Neural progenitor cell (in vitro differentiated cells): ENCODE measurements at regions not wholly inside any gene's neighbourhood (a gene's known extent, or its start where the extent isn't known, plus 50 kb on each side); places are given as distances from the start of the nearest gene placed in this dataset.

Source experiments
- DNase-seq: peaks from one replicate; pipeline ENCODE4 v3.0.0-alpha.2; 2016; ENCODE audit warnings: low spot score
- H2AFZ ChIP-seq: fragments of 200-600 bp; sonication (generic); replicated peaks from 2 replicates; pipeline ENCODE4 v1.6.1; 2016; ENCODE audit warnings: antibody characterized with exemption
- H3F3A ChIP-seq: fragments of 200-600 bp; sonication (generic); 2 replicates; pipeline ENCODE4 v1.6.1; 2016; ENCODE audit warnings: antibody characterized with exemption, low read depth
- H3K27ac ChIP-seq: fragments of 200-600 bp; sonication (generic); 2 replicates; pipeline ENCODE4 v1.5.1; 2016; ENCODE audit warnings: mild to moderate bottlenecking
- H3K27me3 ChIP-seq: fragments of 200-600 bp; sonication (generic); 2 replicates; pipeline ENCODE4 v1.6.1; 2016; ENCODE audit warnings: mild to moderate bottlenecking, moderate library complexity
- H3K36me3 ChIP-seq: fragments of 200-600 bp; sonication (generic); 2 replicates; pipeline ENCODE4 v1.5.1; 2016
- H3K4me1 ChIP-seq: fragments of 200-600 bp; sonication (generic); 2 replicates; pipeline ENCODE4 v1.6.1; 2016; ENCODE audit warnings: mixed run types
- H3K4me2 ChIP-seq: fragments of 200-600 bp; sonication (generic); 2 replicates; pipeline ENCODE4 v1.6.1; 2016
- H3K4me3 ChIP-seq: fragments of 200-600 bp; sonication (generic); 2 replicates; pipeline ENCODE4 v1.5.1; 2016
- H3K79me2 ChIP-seq: fragments of 200-600 bp; sonication (generic); 2 replicates; pipeline ENCODE4 v1.6.1; 2016; ENCODE audit warnings: low read depth
- H3K9ac ChIP-seq: fragments of 200-600 bp; sonication (generic); 2 replicates; pipeline ENCODE4 v1.6.1; 2016
- H3K9me3 ChIP-seq: fragments of 200-600 bp; sonication (generic); 2 replicates; pipeline ENCODE4 v1.5.1; 2016; ENCODE audit warnings: low read depth
- H4K20me1 ChIP-seq: fragments of 200-600 bp; sonication (generic); 2 replicates; pipeline ENCODE4 v1.6.1; 2016; ENCODE audit warnings: low read depth
- H3K27ac Mint-ChIP-seq: 3 replicates; pipeline ENCODE4 v1.8.0; 2021; ENCODE audit warnings: mixed read lengths
- H3K27me3 Mint-ChIP-seq: 2 replicates; pipeline ENCODE4 v1.8.0; 2022; ENCODE audit warnings: low read depth, mild to moderate bottlenecking, inconsistent platforms, moderate library complexity, mixed read lengths; ENCODE audit not compliant: insufficient read depth
- H3K36me3 Mint-ChIP-seq: 3 replicates; pipeline ENCODE4 v1.8.0; 2021; ENCODE audit warnings: mixed read lengths
- H3K4me1 Mint-ChIP-seq: 3 replicates; pipeline ENCODE4 v1.8.0; 2021; ENCODE audit warnings: mixed read lengths
- H3K4me3 Mint-ChIP-seq: 3 replicates; pipeline ENCODE4 v1.8.0; 2021; ENCODE audit warnings: mild to moderate bottlenecking, moderate library complexity, mixed read lengths
- H3K9me3 Mint-ChIP-seq: 3 replicates; pipeline ENCODE4 v1.8.0; 2020; ENCODE audit warnings: mixed read lengths
- EZH2 ChIP-seq: fragments of 200-600 bp; sonication (generic); IDR thresholded peaks from 2 replicates; pipeline ENCODE4 v1.6.1; 2017; ENCODE audit warnings: antibody characterized with exemption, mild to moderate bottlenecking, moderate library complexity
- EZH2phosphoT487 ChIP-seq: fragments of 200-600 bp; sonication (generic); IDR thresholded peaks from 2 replicates; pipeline ENCODE4 v1.6.1; 2017; ENCODE audit warnings: antibody characterized with exemption
- TF ChIP-seq, protein P1 (sequence below): fragments of 200-600 bp; sonication (generic); IDR thresholded peaks from 2 replicates; pipeline ENCODE4 v1.5.1; 2017; ENCODE audit warnings: antibody characterized with exemption, mild to moderate bottlenecking

DNA sequence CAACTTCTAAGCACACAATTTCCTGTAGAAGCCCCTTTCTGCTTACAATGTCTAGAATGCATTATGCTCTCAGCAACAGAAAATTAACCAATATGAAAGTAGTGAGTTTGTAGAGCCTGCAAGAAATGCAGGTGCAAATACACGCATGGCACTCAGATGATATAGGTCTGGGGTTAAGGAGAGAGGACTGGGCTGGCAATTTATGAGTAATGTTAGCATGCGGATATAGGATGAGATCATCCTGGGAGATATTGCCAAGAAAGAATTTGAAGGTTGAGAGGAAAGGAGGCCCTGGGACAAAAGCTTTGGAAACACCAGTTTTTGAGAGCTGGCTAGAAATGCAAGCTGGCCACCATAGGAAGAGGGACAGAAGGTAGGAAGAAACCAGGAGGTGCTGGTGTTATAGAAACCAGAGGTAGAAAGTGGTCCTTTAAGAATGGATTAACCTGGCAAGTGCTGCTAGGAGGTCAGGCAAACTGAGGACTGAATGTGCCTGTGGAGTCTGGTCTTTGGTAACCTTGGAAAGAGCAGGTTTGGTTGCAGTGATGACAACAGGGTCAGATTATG lies 183.2 kb upstream of the MYLIP start:
- no peaks in the 10 kb centered on the region for H3K36me3 ChIP-seq
- Mint-ChIP-seq H3K36me3 (no peaks in the 10 kb centered on the region), H3K4me3 (no peak overlapping the region), H3K27ac (no peak overlapping the region), H3K4me1 (peaks cover 11% of the 10 kb centered on the region), H3K9me3 (peaks cover 4% of the 10 kb centered on the region), H3K27me3 (no peaks in the 10 kb centered on the region)
- H3K9me3 ChIP-seq: no peaks in the 10 kb centered on the region
- H4K20me1 ChIP-seq: no peaks in the 10 kb centered on the region
- no peaks in the 10 kb centered on the region for H3K27me3 ChIP-seq
- no peak overlapping the region for H3K27ac ChIP-seq
- no peaks in the 10 kb centered on the region for H3K79me2 ChIP-seq
- H3K4me2 ChIP-seq: no peak overlapping the region
- H3K4me3 ChIP-seq: no peak overlapping the region
- no peak overlapping the region for H3K9ac ChIP-seq
- peaks cover 7% of the 10 kb centered on the region for H3K4me1 ChIP-seq
- TF ChIP-seq, protein P1, sequence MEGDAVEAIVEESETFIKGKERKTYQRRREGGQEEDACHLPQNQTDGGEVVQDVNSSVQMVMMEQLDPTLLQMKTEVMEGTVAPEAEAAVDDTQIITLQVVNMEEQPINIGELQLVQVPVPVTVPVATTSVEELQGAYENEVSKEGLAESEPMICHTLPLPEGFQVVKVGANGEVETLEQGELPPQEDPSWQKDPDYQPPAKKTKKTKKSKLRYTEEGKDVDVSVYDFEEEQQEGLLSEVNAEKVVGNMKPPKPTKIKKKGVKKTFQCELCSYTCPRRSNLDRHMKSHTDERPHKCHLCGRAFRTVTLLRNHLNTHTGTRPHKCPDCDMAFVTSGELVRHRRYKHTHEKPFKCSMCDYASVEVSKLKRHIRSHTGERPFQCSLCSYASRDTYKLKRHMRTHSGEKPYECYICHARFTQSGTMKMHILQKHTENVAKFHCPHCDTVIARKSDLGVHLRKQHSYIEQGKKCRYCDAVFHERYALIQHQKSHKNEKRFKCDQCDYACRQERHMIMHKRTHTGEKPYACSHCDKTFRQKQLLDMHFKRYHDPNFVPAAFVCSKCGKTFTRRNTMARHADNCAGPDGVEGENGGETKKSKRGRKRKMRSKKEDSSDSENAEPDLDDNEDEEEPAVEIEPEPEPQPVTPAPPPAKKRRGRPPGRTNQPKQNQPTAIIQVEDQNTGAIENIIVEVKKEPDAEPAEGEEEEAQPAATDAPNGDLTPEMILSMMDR: no peak
- TF ChIP-seq EZH2 (no peak), EZH2phosphoT487 (no peak)
- no peak for DNase-seq
- H3F3A ChIP-seq: no peaks in the 10 kb centered on the region
- no peak overlapping the region for H2AFZ ChIP-seq

DNA sequence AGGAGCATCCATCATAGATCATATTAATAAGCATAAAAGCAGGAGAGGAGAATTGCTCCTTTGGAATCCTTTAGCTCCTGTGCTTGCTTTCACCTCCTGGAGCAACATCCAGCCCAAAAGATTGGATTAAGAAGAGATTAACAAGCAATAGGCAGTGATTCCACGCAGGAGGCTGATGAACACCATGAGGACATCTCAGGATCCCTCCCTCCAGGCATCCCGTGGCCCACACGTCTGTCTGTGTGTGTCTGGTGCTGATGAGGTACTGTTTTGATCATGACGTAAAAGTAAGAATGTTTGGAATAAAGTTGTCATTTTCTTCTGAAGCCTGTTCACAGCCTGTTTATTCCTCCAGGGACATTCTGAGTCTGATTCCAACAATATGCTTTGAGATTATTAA lies 185.5 kb upstream of the MYLIP start:
- H3K36me3 ChIP-seq: no peaks in the 10 kb centered on the region
- H3K9ac ChIP-seq: no peak overlapping the region
- H3F3A ChIP-seq: no peaks in the 10 kb centered on the region
- H3K4me3 Mint-ChIP-seq: no peak overlapping the region
- H2AFZ ChIP-seq: no peak overlapping the region
- H3K79me2 ChIP-seq: no peaks in the 10 kb centered on the region
- H3K4me1 Mint-ChIP-seq: no peaks in the 10 kb centered on the region
- H3K4me2 ChIP-seq: no peak overlapping the region
- no peaks in the 10 kb centered on the region for H3K4me1 ChIP-seq
- no peaks in the 10 kb centered on the region for H3K27me3 ChIP-seq
- no peak for TF ChIP-seq EZH2
- TF ChIP-seq, protein P1: no peak
- TF ChIP-seq EZH2phosphoT487: no peak
- H4K20me1 ChIP-seq: no peaks in the 10 kb centered on the region
- H3K4me3 ChIP-seq: no peak overlapping the region
- H3K9me3 ChIP-seq: no peaks in the 10 kb centered on the region
- peaks cover 9% of the 10 kb centered on the region for H3K9me3 Mint-ChIP-seq
- H3K27ac ChIP-seq: no peak overlapping the region
- H3K27me3 Mint-ChIP-seq: no peaks in the 10 kb centered on the region
- no peaks in the 10 kb centered on the region for H3K36me3 Mint-ChIP-seq
- DNase-seq: no peak
- no peak overlapping the region for H3K27ac Mint-ChIP-seq

DNA sequence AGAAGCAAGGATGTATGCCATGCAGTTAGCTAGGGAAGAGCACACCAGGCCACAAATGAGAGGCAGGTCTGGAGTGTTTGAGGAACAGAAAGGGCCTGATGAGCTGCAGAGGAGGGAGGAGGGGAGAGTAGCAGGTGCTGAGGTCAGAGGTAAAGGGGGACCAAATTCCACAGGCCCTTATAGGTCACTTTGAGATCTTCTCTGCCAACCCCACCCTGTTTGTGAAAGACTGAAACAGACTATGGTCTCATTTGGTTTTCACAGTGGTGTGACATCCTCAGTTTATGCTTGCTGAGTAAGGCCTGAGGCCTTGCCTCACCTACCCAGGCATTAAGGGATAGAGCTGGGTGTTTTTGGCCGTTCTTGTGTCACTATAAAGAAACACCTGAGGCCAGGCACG lies 187.7 kb upstream of the MYLIP start:
- H3K4me1 ChIP-seq: no peaks in the 10 kb centered on the region
- no peak overlapping the region for H3K4me3 Mint-ChIP-seq

More for the DNA sequence above, 187.7 kb upstream of the MYLIP start:
- H3K27ac ChIP-seq: no peak overlapping the region
- H3K79me2 ChIP-seq: no peaks in the 10 kb centered on the region
- no peaks in the 10 kb centered on the region for H3K4me1 Mint-ChIP-seq
- H3K4me3 ChIP-seq: no peak overlapping the region
- no peak overlapping the region for H3K27ac Mint-ChIP-seq
- H4K20me1 ChIP-seq: no peaks in the 10 kb centered on the region
- H3K27me3 ChIP-seq: no peaks in the 10 kb centered on the region
- H3K9me3 ChIP-seq: no peaks in the 10 kb centered on the region
- peaks cover 4% of the 10 kb centered on the region for H3K27me3 Mint-ChIP-seq
- no peaks in the 10 kb centered on the region for H3K36me3 ChIP-seq
- H3K4me2 ChIP-seq: no peak overlapping the region
- TF ChIP-seq EZH2 (no peak), EZH2phosphoT487 (no peak)
- TF ChIP-seq, protein P1: no peak
- DNase-seq: no peak
- no peaks in the 10 kb centered on the region for H3K36me3 Mint-ChIP-seq
- no peak overlapping the region for H2AFZ ChIP-seq
- peaks cover 12% of the 10 kb centered on the region for H3K9me3 Mint-ChIP-seq
- no peak overlapping the region for H3K9ac ChIP-seq
- H3F3A ChIP-seq: no peaks in the 10 kb centered on the region
